ENCODE measurements at regions not wholly inside any gene's neighbourhood (a gene's known extent, or its start where the extent isn't known, plus 50 kb on each side); places are given as distances from the start of the nearest gene placed in this dataset.
"Not testable (repeated sequence)": the region's sequence is repeated elsewhere in the genome, so short reads cannot be mapped to it uniquely, and the experiment has no call there.

- not testable (repeated sequence) for H3K27ac ChIP-seq (ENCODE audit: low read depth, low read length); H4K5ac ChIP-seq (ENCODE audit: low read length); H3K18ac ChIP-seq (ENCODE audit: low read length); H2BK5ac ChIP-seq (ENCODE audit: low read length); H3K56ac ChIP-seq (ENCODE audit: low read length); H3K79me1 ChIP-seq (ENCODE audit: low read length); H2BK120ac ChIP-seq (ENCODE audit: low read depth, low read length); H2BK15ac ChIP-seq (replicated peaks; ENCODE audit: low read depth); H3K23ac ChIP-seq (ENCODE audit: low read length); H3K4me1 ChIP-seq (ENCODE audit: control insufficient read depth, low read depth, low read length); H4K8ac ChIP-seq (ENCODE audit: low read depth, low read length); H3K36me3 ChIP-seq (ENCODE audit: control insufficient read depth, insufficient read depth, low read length); H3K4me3 ChIP-seq (ENCODE audit: low read length); H2AK5ac ChIP-seq (ENCODE audit: low read length); H3K4ac ChIP-seq (ENCODE audit: low read depth, low read length); DNase-seq; H3K79me2 ChIP-seq (ENCODE audit: control insufficient read depth, insufficient read depth, low read length); H3K27me3 ChIP-seq (ENCODE audit: insufficient read depth, low read length, poor library complexity); H3K4me2 ChIP-seq (ENCODE audit: low read length); H3K9ac ChIP-seq (ENCODE audit: low read length)
- no CpG with 5 or more reads among the region's 6 CpGs for WGBS (ENCODE audit: extremely low coverage, insufficient coverage, low lambda C conversion rate)
These were observed 237.5 kb upstream of the KAZN start for GRCh38 chr1:14361005-14361404.

GRCh38 chr1:14362331-14362730, 236.2 kb upstream of the KAZN start:
- Histone ChIP-seq H3K23ac (ENCODE audit: low read length) (no peak overlapping the region), H2BK15ac (replicated peaks; ENCODE audit: low read depth) (no peak overlapping the region), H3K79me1 (ENCODE audit: low read length) (no peaks in the 10 kb centered on the region), H2BK5ac (ENCODE audit: low read length) (no peak overlapping the region), H3K79me2 (ENCODE audit: control insufficient read depth, insufficient read depth, low read length) (no peaks in the 10 kb centered on the region), H2AK5ac (ENCODE audit: low read length) (no peak overlapping the region), H4K8ac (ENCODE audit: low read depth, low read length) (no peak overlapping the region), H3K4me1 (ENCODE audit: control insufficient read depth, low read depth, low read length) (no peaks in the 10 kb centered on the region), H2BK120ac (ENCODE audit: low read depth, low read length) (no peak overlapping the region), H3K36me3 (ENCODE audit: control insufficient read depth, insufficient read depth, low read length) (no peaks in the 10 kb centered on the region), H3K18ac (ENCODE audit: low read length) (no peak overlapping the region), H3K27me3 (ENCODE audit: insufficient read depth, low read length, poor library complexity) (no peaks in the 10 kb centered on the region), H3K4me2 (ENCODE audit: low read length) (no peak overlapping the region), H4K5ac (ENCODE audit: low read length) (no peak overlapping the region), H3K9ac (ENCODE audit: low read length) (no peak overlapping the region), H3K4ac (ENCODE audit: low read depth, low read length) (no peak overlapping the region), H3K4me3 (ENCODE audit: low read length) (no peak overlapping the region), H3K27ac (ENCODE audit: low read depth, low read length) (no peak overlapping the region), H3K56ac (ENCODE audit: low read length) (no peak overlapping the region)
- no peak for DNase-seq
- no CpG with 5 or more reads among the region's 1 CpG for WGBS (ENCODE audit: extremely low coverage, insufficient coverage, low lambda C conversion rate)

- Histone ChIP-seq H3K23ac (ENCODE audit: low read length) (no peak overlapping the region), H3K18ac (ENCODE audit: low read length) (no peak overlapping the region), H4K8ac (ENCODE audit: low read depth, low read length) (no peak overlapping the region), H3K79me1 (ENCODE audit: low read length) (no peaks in the 10 kb centered on the region), H4K5ac (ENCODE audit: low read length) (no peak overlapping the region), H3K56ac (ENCODE audit: low read length) (no peak overlapping the region), H3K36me3 (ENCODE audit: control insufficient read depth, insufficient read depth, low read length) (no peaks in the 10 kb centered on the region), H3K4me2 (ENCODE audit: low read length) (no peak overlapping the region), H2BK5ac (ENCODE audit: low read length) (no peak overlapping the region), H3K4me3 (ENCODE audit: low read length) (no peak overlapping the region), H3K27me3 (ENCODE audit: insufficient read depth, low read length, poor library complexity) (no peaks in the 10 kb centered on the region), H2AK5ac (ENCODE audit: low read length) (no peak overlapping the region), H2BK15ac (replicated peaks; ENCODE audit: low read depth) (no peak overlapping the region), H3K27ac (ENCODE audit: low read depth, low read length) (no peak overlapping the region), H3K9ac (ENCODE audit: low read length) (no peak overlapping the region), H2BK120ac (ENCODE audit: low read depth, low read length) (no peak overlapping the region), H3K4me1 (ENCODE audit: control insufficient read depth, low read depth, low read length) (no peaks in the 10 kb centered on the region), H3K79me2 (ENCODE audit: control insufficient read depth, insufficient read depth, low read length) (no peaks in the 10 kb centered on the region), H3K4ac (ENCODE audit: low read depth, low read length) (no peak overlapping the region)
- DNase-seq: no peak
- no CpG with 5 or more reads among the region's 5 CpGs for WGBS (ENCODE audit: extremely low coverage, insufficient coverage, low lambda C conversion rate)
These were observed 235.4 kb upstream of the KAZN start for GRCh38 chr1:14363036-14363590.

- no peaks in the 10 kb centered on the region for H3K4me1 ChIP-seq (ENCODE audit: control insufficient read depth, low read depth, low read length)
- DNase-seq: no peak
- H3K4ac ChIP-seq (ENCODE audit: low read depth, low read length): no peak overlapping the region
- H4K5ac ChIP-seq (ENCODE audit: low read length): no peak overlapping the region
- no peak overlapping the region for H3K4me2 ChIP-seq (ENCODE audit: low read length)
- no peak overlapping the region for H2BK120ac ChIP-seq (ENCODE audit: low read depth, low read length)
- H2BK15ac ChIP-seq (replicated peaks; ENCODE audit: low read depth): no peak overlapping the region
- H2AK5ac ChIP-seq (ENCODE audit: low read length): no peak overlapping the region
- no peak overlapping the region for H3K9ac ChIP-seq (ENCODE audit: low read length)
- no peak overlapping the region for H3K27ac ChIP-seq (ENCODE audit: low read depth, low read length)
- H3K23ac ChIP-seq (ENCODE audit: low read length): no peak overlapping the region
- no peaks in the 10 kb centered on the region for H3K36me3 ChIP-seq (ENCODE audit: control insufficient read depth, insufficient read depth, low read length)
- H3K56ac ChIP-seq (ENCODE audit: low read length): no peak overlapping the region
- no peaks in the 10 kb centered on the region for H3K79me1 ChIP-seq (ENCODE audit: low read length)
- H3K18ac ChIP-seq (ENCODE audit: low read length): no peak overlapping the region
- no CpG with 5 or more reads among the region's 11 CpGs for whole genome bisulfite sequencing (ENCODE audit: extremely low coverage, insufficient coverage, low lambda C conversion rate)
- H3K4me3 ChIP-seq (ENCODE audit: low read length): no peak overlapping the region
- no peaks in the 10 kb centered on the region for H3K79me2 ChIP-seq (ENCODE audit: control insufficient read depth, insufficient read depth, low read length)
- no peaks in the 10 kb centered on the region for H3K27me3 ChIP-seq (ENCODE audit: insufficient read depth, low read length, poor library complexity)
- no peak overlapping the region for H2BK5ac ChIP-seq (ENCODE audit: low read length)
- H4K8ac ChIP-seq (ENCODE audit: low read depth, low read length): no peak overlapping the region
These were observed 234.6 kb upstream of the KAZN start for GRCh38 chr1:14363707-14364413.

GRCh38 chr1:14365301-14365988, 233.0 kb upstream of the KAZN start:
- no CpG with 5 or more reads among the region's 13 CpGs for WGBS (ENCODE audit: extremely low coverage, insufficient coverage, low lambda C conversion rate)
- Histone ChIP-seq H2BK5ac (ENCODE audit: low read length) (no peak overlapping the region), H3K36me3 (ENCODE audit: control insufficient read depth, insufficient read depth, low read length) (no peaks in the 10 kb centered on the region), H3K27ac (ENCODE audit: low read depth, low read length) (no peak overlapping the region), H3K4ac (ENCODE audit: low read depth, low read length) (no peak overlapping the region), H3K27me3 (ENCODE audit: insufficient read depth, low read length, poor library complexity) (no peaks in the 10 kb centered on the region), H3K79me2 (ENCODE audit: control insufficient read depth, insufficient read depth, low read length) (no peaks in the 10 kb centered on the region), H3K4me2 (ENCODE audit: low read length) (no peak overlapping the region), H2BK120ac (ENCODE audit: low read depth, low read length) (no peak overlapping the region), H3K79me1 (ENCODE audit: low read length) (no peaks in the 10 kb centered on the region), H3K9ac (ENCODE audit: low read length) (no peak overlapping the region), H3K56ac (ENCODE audit: low read length) (no peak overlapping the region), H3K18ac (ENCODE audit: low read length) (no peak overlapping the region), H2AK5ac (ENCODE audit: low read length) (no peak overlapping the region), H4K5ac (ENCODE audit: low read length) (no peak overlapping the region), H3K23ac (ENCODE audit: low read length) (no peak overlapping the region), H3K4me1 (ENCODE audit: control insufficient read depth, low read depth, low read length) (no peaks in the 10 kb centered on the region), H3K4me3 (ENCODE audit: low read length) (no peak overlapping the region), H2BK15ac (replicated peaks; ENCODE audit: low read depth) (no peak overlapping the region), H4K8ac (ENCODE audit: low read depth, low read length) (no peak overlapping the region)
- no peak for DNase-seq
